ENCODE measurements at regions not wholly inside any gene's neighbourhood (a gene's known extent, or its start where the extent isn't known, plus 50 kb on each side); places are given as distances from the start of the nearest gene placed in this dataset.

GRCh38 chr12:71041476-71041875, 116.3 kb downstream of the TSPAN8 start (continued):
- TF ChIP-seq POLR2AphosphoS5 (IDR thresholded peaks at IDR 0.05; ENCODE audit: low read depth) = no peak
- TF ChIP-seq NANOG (IDR thresholded peaks at IDR 0.05; ENCODE audit: borderline replicate concordance) = no peak
- TF ChIP-seq STAT1 (IDR thresholded peaks at IDR 0.05; ENCODE audit: unreplicated experiment) = no peak
- no peak for TF ChIP-seq JUNB (IDR thresholded peaks at IDR 0.05; ENCODE audit: unreplicated experiment)
- TF ChIP-seq REST (IDR thresholded peaks at IDR 0.05; ENCODE audit: unreplicated experiment) = no peak
- TF ChIP-seq, protein P1, sequence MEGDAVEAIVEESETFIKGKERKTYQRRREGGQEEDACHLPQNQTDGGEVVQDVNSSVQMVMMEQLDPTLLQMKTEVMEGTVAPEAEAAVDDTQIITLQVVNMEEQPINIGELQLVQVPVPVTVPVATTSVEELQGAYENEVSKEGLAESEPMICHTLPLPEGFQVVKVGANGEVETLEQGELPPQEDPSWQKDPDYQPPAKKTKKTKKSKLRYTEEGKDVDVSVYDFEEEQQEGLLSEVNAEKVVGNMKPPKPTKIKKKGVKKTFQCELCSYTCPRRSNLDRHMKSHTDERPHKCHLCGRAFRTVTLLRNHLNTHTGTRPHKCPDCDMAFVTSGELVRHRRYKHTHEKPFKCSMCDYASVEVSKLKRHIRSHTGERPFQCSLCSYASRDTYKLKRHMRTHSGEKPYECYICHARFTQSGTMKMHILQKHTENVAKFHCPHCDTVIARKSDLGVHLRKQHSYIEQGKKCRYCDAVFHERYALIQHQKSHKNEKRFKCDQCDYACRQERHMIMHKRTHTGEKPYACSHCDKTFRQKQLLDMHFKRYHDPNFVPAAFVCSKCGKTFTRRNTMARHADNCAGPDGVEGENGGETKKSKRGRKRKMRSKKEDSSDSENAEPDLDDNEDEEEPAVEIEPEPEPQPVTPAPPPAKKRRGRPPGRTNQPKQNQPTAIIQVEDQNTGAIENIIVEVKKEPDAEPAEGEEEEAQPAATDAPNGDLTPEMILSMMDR (conservative IDR thresholded peaks at IDR 0.05; ENCODE audit: low read depth in 2 of 2) = no peak
- TF ChIP-seq EZH2phosphoT487 (IDR thresholded peaks at IDR 0.05; ENCODE audit: unreplicated experiment) = no peak

GRCh38 chr12:71038960-71039359, 118.4 kb upstream of the PTPRR start:
- Mint-ChIP-seq H3K27ac (no peak overlapping the region), H3K27me3 (ENCODE audit: insufficient read depth, low read depth, poor library complexity) (no peaks in the 10 kb centered on the region), H3K4me1 (no peaks in the 10 kb centered on the region), H3K36me3 (ENCODE audit: low read depth) (no peaks in the 10 kb centered on the region), H3K9me3 (no peaks in the 10 kb centered on the region; the same call in 2 of the 3 replicates), H3K4me3 (no peak overlapping the region)
- no peak for TF ChIP-seq POLR2AphosphoS5 (IDR thresholded peaks at IDR 0.05; ENCODE audit: low read depth)
- TF ChIP-seq, protein P1 (conservative IDR thresholded peaks at IDR 0.05; ENCODE audit: low read depth in 2 of 2) = no peak
- Histone ChIP-seq H3K27ac (ENCODE audit: low read depth) (no peak overlapping the region), H3F3A (replicated peaks; ENCODE audit: low read depth) (no peaks in the 10 kb centered on the region), H3K4me2 (no peak overlapping the region), H2AFZ (no peak overlapping the region), H4K20me1 (replicated peaks; ENCODE audit: insufficient read depth) (no peaks in the 10 kb centered on the region), H3K4me3 (no peak overlapping the region), H3K9me2 (ENCODE audit: insufficient read depth) (peaks cover 5% of the 10 kb centered on the region; the same call in 1 of the 2 replicates), H3K27me3 (ENCODE audit: insufficient read depth) (no peaks in the 10 kb centered on the region), H3K36me3 (ENCODE audit: insufficient read depth) (no peaks in the 10 kb centered on the region), H3K4me1 (ENCODE audit: insufficient read depth) (no peaks in the 10 kb centered on the region), H3K79me2 (replicated peaks; ENCODE audit: insufficient read depth) (no peaks in the 10 kb centered on the region)
- DNase-seq (ENCODE audit: low spot score) = no peak
- no peak for ATAC-seq
